T1000 (cell line): ENCODE measurements at regions not wholly inside any gene's neighbourhood (a gene's known extent, or its start where the extent isn't known, plus 50 kb on each side); places are given as distances from the start of the nearest gene placed in this dataset.
"Not testable (repeated sequence)": the region's sequence is repeated elsewhere in the genome, so short reads cannot be mapped to it uniquely, and the experiment has no call there.

Source experiments
- DNase-seq: peaks from one replicate; lab custom pipeline; 2025; ENCODE audit warnings: mixed read lengths; lab: John Stamatoyannopoulos, UW

- peak; percentile 10 for DNase-seq
These were observed 187.8 kb downstream of the SHQ1 start for GRCh38 chr3:72660270-72661114.

- no peak for DNase-seq
These were observed 188.6 kb downstream of the SHQ1 start for GRCh38 chr3:72659596-72659995.

- DNase-seq: no peak
These were observed 189.1 kb downstream of the SHQ1 start for GRCh38 chr3:72659188-72659587.

DNA sequence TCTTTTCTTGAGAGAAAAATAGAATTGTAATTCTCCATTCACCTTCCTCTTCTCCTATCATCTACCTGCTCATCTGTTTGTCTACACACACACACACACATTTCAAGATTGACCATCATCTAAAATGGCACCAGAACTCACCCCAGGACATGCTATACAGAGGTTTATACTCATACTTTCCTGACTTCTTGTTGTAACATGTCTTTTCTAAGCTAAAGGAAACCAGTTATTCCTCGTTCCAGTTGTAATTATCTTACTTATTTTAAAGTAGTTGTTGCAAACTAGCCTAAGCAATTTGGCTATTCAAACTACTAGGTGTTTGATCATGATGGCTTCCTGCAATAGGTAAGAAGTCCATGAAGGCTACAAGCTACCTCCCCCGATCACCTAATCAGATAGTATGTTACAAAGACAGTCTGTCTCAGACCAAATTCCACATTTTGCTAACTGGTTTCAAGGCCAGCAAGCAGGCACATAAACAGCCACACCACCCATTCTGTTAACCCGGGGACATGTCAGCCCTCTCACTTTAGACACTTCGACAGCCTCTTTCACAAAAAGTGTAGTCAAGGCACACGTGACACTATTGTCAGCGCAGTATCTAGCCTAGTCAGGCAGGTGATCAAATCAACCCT, 189.7 kb downstream of the SHQ1 start:
- DNase-seq: no peak

DNA sequence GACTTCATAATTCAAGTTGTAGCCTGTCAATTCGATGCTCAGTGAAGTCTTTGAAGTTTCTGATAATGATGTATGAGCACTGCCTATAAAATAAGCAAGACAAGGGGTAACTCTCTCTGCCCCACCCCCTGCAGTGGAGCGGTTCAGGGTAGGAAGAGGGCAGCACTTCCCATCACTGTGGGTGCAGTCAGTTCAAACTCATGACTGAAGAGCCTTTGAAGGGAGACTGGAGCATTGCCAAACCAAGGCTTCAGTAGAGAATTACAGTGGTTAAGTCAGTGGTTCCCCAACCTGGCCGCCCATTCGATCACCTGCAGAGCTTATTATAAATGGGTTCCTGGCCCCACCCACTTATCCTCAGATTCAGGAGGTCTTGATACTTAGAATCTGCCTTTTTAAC, 190.6 kb downstream of the SHQ1 start:
- no peak for DNase-seq

DNA sequence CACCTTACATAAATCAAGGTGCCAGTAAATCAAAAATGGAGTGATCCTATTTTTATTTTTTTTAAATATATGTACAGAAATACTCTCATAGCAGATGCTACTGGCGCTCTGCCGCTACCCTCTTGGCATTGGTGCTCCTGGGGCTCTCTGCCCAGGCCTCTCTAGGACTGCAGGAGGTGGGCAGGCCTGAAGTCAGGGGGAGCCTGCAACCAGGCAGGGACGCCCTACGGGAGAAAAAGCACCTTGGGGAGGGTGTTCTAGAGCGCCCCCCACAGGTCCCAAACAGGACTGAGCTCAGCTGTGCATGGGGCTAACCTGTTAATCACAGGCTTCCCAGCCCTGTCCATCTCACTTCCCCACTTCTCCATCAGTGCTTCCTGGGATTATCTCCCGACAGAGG, 192.5 kb downstream of the SHQ1 start:
- no peak for DNase-seq

GRCh38 chr3:72655131-72655551, 193.1 kb downstream of the SHQ1 start:
- no peak for DNase-seq

DNA sequence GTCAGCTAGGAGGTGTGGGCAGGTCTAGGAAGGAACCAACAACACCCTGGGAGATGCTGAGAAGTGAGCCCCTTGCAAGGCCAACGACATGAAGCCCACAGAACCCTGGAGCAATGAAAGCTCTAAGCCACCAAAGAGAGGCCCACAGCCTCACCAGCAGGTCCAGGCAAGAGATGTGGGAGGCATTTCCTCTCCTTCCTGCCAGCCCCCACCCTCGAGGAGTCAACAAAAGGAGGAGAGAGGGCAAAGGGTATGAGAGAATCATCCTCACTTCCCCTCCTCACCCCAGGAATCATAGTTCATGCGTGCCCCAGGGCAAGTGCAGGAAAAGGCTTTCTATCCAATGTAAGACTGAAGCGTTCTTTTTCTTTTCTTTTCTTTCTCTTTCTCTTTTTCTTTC, 195.8 kb downstream of the SHQ1 start:
- no peak for DNase-seq

DNA sequence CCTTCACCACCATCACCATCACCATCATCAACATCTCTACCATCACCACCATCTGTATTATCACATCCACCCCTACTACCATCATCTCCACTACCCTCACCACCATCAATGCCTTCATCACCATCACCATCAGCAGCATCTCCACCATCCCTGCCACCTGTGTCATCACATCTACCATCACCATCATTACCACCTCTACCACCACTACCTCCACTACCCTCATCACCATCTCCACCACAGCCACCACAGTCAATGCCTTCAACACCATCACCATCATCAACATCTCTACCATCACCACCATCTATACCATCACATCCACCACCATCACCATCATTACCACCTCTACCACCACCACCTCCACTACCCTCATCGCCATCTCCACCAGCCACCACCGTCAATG, 196.7 kb downstream of the SHQ1 start:
- DNase-seq: no peak

DNA sequence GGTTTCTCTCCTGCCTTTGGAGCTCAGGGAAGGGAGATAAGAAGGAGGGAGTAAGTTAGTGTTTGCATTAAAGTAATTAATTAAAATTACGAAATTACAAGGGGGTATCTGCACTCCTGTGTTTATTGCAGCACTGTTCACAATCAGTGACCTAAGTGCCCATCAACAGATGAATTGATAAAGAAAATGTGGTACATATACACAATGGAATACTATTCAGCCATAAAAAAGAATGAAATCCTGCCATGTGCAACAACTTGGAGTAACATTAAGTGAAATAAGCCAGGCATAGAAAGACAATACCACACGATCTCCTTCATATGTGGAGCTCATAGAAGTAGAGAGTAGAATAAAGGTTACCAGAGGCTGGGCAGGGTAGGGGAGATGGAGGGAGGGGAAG, 202.0 kb downstream of the SHQ1 start:
- no peak for DNase-seq

DNA sequence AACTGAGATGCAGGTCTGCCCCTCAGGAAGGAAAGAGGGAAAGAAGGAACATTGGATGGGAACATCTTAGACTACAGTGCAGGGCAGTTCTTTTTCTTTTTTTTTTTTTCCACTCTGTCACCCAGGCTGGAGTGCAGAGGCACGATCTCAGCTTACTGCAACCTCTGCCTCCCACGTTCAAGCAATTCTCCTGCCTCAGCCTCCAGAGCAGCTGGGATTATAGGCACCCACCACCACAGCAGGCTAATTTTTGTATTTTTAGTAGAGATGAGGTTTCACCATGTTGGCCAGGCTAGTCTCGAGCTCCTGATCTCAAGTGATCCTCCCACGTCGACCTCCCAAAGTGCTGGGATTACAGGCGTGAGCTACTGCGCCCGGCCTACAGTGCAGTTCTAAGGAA, 204.6 kb downstream of the SHQ1 start:
- not testable (repeated sequence) for DNase-seq

GRCh38 chr3:72641684-72642083, 206.6 kb downstream of the SHQ1 start:
- DNase-seq: no peak

GRCh38 chr3:72641072-72641471, 207.2 kb downstream of the SHQ1 start:
- DNase-seq: no peak

GRCh38 chr3:72636969-72637597, 211.2 kb downstream of the SHQ1 start:
- no peak for DNase-seq

- no peak for DNase-seq
These were observed 212.7 kb downstream of the SHQ1 start for GRCh38 chr3:72635551-72635950.

GRCh38 chr3:72634128-72634527, 214.1 kb downstream of the SHQ1 start:
- no peak for DNase-seq

DNA sequence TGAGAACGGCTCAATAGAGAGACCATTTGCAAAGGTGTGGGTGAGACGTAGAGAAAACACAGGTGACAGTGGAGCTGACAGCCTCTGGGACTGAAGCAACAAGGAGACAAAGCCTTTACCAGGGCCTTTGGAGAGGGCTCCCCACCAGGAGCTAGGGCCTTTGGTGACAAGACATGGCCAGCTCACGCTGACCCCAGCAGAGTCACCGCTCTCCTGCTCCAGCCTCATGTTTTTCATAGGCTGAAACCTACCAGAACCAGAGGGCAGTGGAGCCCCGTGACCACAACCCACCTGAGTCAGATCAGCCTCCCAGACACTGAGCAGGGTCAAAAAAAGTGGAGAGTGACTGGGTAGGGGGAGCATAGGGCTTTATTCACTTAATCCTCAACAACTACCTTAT, 214.7 kb downstream of the SHQ1 start:
- no peak for DNase-seq

GRCh38 chr3:72633121-72633520, 215.1 kb downstream of the SHQ1 start:
- peak; percentile 31 for DNase-seq

DNA sequence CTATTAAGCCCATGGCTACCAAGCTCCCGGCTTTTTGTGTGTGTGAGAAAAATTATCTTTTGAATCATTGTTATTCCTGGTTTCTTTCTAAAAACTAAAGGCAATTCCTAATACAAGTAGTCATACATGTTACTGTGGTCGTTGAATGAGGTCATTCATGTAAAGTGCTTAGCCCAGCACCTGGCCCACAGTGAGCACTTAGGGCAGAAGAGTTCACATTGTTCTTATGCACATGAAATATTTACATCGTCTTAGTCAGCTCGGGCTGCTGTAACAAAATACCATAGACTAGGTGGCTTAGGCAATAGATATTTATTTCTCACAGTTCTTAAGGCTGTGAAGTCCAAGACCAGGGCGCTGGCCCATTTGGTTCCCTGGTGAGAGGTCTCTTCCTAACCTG, 216.1 kb downstream of the SHQ1 start:
- DNase-seq: no peak

- no peak for DNase-seq
These were observed 217.3 kb downstream of the SHQ1 start for GRCh38 chr3:72630969-72631344.

- no peak for DNase-seq
These were observed 217.8 kb downstream of the SHQ1 start for GRCh38 chr3:72630327-72630968.

DNA sequence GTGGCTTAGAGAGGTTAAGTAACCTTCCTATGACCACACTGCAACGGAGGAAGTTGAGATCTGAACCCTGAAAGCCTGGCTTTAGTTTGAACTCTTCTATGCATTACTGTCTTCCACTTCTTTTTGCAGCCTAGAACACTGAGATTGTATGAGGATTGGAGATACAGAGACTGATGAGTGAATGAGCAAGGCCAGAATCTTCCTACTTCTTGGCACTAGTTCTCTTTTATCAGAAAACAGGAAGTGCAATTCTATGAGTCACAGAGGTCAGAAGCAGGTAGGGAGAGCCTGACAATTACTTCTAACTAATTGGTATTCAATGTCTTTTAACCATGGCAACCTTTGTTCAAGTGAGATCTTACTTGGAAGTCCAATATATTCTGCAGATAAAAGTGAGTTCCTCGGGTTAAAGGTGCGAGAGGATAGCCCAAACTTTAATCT, 219.0 kb downstream of the SHQ1 start:
- no peak for DNase-seq

DNA sequence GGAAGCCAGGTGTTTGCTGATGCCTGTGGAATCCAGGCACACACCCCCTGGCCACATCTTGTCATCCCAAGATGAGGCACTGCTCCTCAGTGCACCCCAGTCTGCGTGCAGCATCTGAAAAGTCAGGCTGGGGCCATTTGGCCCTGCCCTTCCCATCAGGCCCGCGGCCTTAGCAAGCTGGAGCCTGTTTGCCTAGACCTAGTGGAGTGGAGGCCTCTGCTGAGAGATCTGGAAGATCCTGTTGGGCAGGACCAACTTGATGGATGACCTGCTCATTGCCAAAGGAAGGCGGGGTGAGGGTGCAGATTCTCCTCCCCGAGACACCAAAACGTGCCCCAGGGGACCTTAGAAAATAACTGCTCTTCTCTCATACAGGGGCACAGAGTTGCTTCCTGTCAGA, 220.2 kb downstream of the SHQ1 start:
- DNase-seq: no peak
